ENCODE measurements at regions not wholly inside any gene's neighbourhood (a gene's known extent, or its start where the extent isn't known, plus 50 kb on each side); places are given as distances from the start of the nearest gene placed in this dataset.

DNA sequence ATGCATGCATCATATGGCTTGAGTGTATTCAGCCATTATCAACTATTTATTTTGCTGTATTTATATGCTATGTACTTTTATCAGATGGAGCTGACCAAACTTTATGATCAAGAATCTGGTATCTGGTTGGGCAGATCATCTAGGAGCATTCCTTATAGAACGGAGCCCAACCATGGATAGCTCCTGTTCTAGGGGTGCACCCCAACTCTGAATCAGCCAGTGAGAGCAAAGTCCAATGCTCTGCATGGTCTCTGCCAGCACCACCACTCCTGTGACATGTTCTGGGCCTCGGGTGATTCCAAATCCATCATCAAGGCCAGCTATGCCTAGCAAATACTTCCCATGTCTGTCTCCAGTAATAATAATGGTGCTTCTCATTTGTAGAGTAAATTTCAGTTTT is 517.5 kb downstream of the AGTPBP1 start:
- POLR2A ChIA-PET (ENCODE audit: unreplicated experiment) = no interaction called here
- H3K4me3 ChIP-seq (ENCODE audit: low read length) = no peak overlapping the region

DNA sequence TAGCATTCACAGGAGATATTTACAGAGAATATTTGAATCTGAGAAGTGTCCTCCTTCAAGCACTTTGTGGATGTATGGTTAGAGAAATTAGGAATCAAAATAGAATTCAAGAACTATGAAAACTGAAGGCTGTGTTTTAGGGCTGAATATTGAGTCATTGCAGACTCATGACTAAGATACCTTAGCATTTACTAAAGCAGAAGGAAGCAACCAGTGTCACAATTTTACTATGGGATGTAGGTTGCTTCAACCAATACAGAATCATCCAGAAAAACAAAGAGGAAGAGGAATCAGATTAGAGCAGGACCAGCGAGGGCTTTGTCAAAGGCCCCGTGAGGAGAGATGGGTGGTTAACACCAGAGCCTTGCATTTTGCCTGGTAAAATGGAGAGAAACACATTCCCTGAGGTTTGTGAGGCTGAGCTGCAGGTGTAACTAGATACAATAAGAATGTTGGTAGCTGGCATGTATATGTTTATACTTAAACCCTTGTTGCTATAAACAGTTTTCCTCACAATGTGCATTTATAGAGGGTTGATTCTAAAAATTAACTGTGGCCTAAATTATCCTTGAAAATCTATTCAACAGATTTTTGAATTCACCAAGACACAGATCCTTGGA is 518.1 kb downstream of the AGTPBP1 start:
- Histone ChIP-seq H3F3A (ENCODE audit: low read length, unreplicated experiment) (no peaks in the 10 kb centered on the region), H4K20me1 (ENCODE audit: low read length) (no peaks in the 10 kb centered on the region), H3K4me1 (ENCODE audit: insufficient read depth, low read length) (no peaks in the 10 kb centered on the region), H3K9me3 (ENCODE audit: low read length) (no peaks in the 10 kb centered on the region), H3K9ac (ENCODE audit: low read length) (no peak overlapping the region), H2AFZ (ENCODE audit: low read length) (no peak overlapping the region), H3K27ac (ENCODE audit: low read length) (no peak overlapping the region), H3K4me3 (ENCODE audit: low read length) (no peak overlapping the region), H3K79me2 (ENCODE audit: low read length) (no peaks in the 10 kb centered on the region), H3K9me2 (replicated peaks; ENCODE audit: low read length) (no peaks in the 10 kb centered on the region), H3K4me2 (ENCODE audit: low read length) (no peak overlapping the region), H3K27me3 (ENCODE audit: low read length) (no peaks in the 10 kb centered on the region), H3K36me3 (ENCODE audit: low read depth, low read length) (no peaks in the 10 kb centered on the region)
- no TSS peak for BruUV-seq (replicated peaks)
- CTCF ChIA-PET = no interaction called here
- ATAC-seq (no peak), DNase-seq (no peak)
- POLR2A ChIA-PET (ENCODE audit: unreplicated experiment) = no interaction called here
- TF ChIP-seq EZH2phosphoT487 (IDR thresholded peaks at IDR 0.05; ENCODE audit: borderline replicate concordance, low read length) = no peak
- no peak for TF ChIP-seq EZH2 (IDR thresholded peaks at IDR 0.05; ENCODE audit: low read length, unreplicated experiment)
- TF ChIP-seq, protein P1, sequence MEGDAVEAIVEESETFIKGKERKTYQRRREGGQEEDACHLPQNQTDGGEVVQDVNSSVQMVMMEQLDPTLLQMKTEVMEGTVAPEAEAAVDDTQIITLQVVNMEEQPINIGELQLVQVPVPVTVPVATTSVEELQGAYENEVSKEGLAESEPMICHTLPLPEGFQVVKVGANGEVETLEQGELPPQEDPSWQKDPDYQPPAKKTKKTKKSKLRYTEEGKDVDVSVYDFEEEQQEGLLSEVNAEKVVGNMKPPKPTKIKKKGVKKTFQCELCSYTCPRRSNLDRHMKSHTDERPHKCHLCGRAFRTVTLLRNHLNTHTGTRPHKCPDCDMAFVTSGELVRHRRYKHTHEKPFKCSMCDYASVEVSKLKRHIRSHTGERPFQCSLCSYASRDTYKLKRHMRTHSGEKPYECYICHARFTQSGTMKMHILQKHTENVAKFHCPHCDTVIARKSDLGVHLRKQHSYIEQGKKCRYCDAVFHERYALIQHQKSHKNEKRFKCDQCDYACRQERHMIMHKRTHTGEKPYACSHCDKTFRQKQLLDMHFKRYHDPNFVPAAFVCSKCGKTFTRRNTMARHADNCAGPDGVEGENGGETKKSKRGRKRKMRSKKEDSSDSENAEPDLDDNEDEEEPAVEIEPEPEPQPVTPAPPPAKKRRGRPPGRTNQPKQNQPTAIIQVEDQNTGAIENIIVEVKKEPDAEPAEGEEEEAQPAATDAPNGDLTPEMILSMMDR (conservative IDR thresholded peaks at IDR 0.05; ENCODE audit: low read depth, low read length) = no peak
- intact Hi-C loops (cut with micrococcal nuclease) = no loop called here

More for the DNA sequence above, 517.5 kb downstream of the AGTPBP1 start:
- intact Hi-C loops (cut with micrococcal nuclease) = no loop called here
- no peak for DNase-seq
- Histone ChIP-seq H2AFZ (ENCODE audit: low read length) (no peak overlapping the region), H3K4me1 (ENCODE audit: insufficient read depth, low read length) (no peaks in the 10 kb centered on the region), H3K79me2 (ENCODE audit: low read length) (no peaks in the 10 kb centered on the region), H4K20me1 (ENCODE audit: low read length) (no peaks in the 10 kb centered on the region), H3K36me3 (ENCODE audit: low read depth, low read length) (no peaks in the 10 kb centered on the region), H3K9me2 (replicated peaks; ENCODE audit: low read length) (no peaks in the 10 kb centered on the region), H3K9ac (ENCODE audit: low read length) (no peak overlapping the region), H3K27ac (ENCODE audit: low read length) (no peak overlapping the region), H3K9me3 (ENCODE audit: low read length) (no peaks in the 10 kb centered on the region), H3K27me3 (ENCODE audit: low read length) (no peaks in the 10 kb centered on the region), H3F3A (ENCODE audit: low read length, unreplicated experiment) (no peaks in the 10 kb centered on the region), H3K4me2 (ENCODE audit: low read length) (no peak overlapping the region)
- ATAC-seq = no peak
- TF ChIP-seq, protein P1 (conservative IDR thresholded peaks at IDR 0.05; ENCODE audit: low read depth, low read length) = no peak
- TF ChIP-seq EZH2 (IDR thresholded peaks at IDR 0.05; ENCODE audit: low read length, unreplicated experiment) (no peak), EZH2phosphoT487 (IDR thresholded peaks at IDR 0.05; ENCODE audit: borderline replicate concordance, low read length) (no peak)
- CTCF ChIA-PET = no interaction called here
- BruUV-seq (replicated peaks) = no TSS peak

DNA sequence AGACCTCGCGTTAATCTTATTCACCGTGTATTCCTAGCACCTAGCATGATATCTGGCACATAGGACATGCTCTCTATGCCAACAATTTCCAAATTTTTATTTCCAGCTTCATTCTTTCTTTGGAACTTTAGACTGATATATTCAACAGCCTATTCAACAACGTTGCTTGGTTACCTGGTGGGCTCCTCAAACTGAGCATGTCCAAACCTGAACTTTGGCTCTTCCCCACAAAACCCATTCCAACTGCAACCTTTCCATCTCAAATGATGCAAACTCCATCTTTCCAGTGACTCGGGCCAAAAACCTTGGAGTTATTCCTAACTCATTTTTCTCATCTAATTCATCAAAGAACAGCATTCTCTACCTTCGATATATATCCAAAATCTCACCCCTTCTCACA is 525.2 kb downstream of the AGTPBP1 start:
- H3K27me3 ChIP-seq (ENCODE audit: low read length) = no peaks in the 10 kb centered on the region
- intact Hi-C loops (cut with micrococcal nuclease) = no loop called here
- no peaks in the 10 kb centered on the region for H3K79me2 ChIP-seq (ENCODE audit: low read length)
- H3K4me3 ChIP-seq (ENCODE audit: low read length) = no peak overlapping the region
- no peaks in the 10 kb centered on the region for H3K9me2 ChIP-seq (replicated peaks; ENCODE audit: low read length)
- no peaks in the 10 kb centered on the region for H4K20me1 ChIP-seq (ENCODE audit: low read length)
- no peaks in the 10 kb centered on the region for H3K9me3 ChIP-seq (ENCODE audit: low read length)
- no peak overlapping the region for H3K27ac ChIP-seq (ENCODE audit: low read length)
- no TSS peak for BruUV-seq (replicated peaks)
- no peak for TF ChIP-seq EZH2phosphoT487 (IDR thresholded peaks at IDR 0.05; ENCODE audit: borderline replicate concordance, low read length)
- TF ChIP-seq, protein P1 (conservative IDR thresholded peaks at IDR 0.05; ENCODE audit: low read depth, low read length) = no peak
- TF ChIP-seq EZH2 (IDR thresholded peaks at IDR 0.05; ENCODE audit: low read length, unreplicated experiment) = no peak
- POLR2A ChIA-PET (ENCODE audit: unreplicated experiment) = no interaction called here
- CTCF ChIA-PET = no interaction called here
- no peak overlapping the region for H3K9ac ChIP-seq (ENCODE audit: low read length)
- H3K4me1 ChIP-seq (ENCODE audit: insufficient read depth, low read length) = no peaks in the 10 kb centered on the region
- DNase-seq = no peak
- H3F3A ChIP-seq (ENCODE audit: low read length, unreplicated experiment) = no peaks in the 10 kb centered on the region
- no peak overlapping the region for H3K4me2 ChIP-seq (ENCODE audit: low read length)
- ATAC-seq = no peak
- no peak overlapping the region for H2AFZ ChIP-seq (ENCODE audit: low read length)
- no peaks in the 10 kb centered on the region for H3K36me3 ChIP-seq (ENCODE audit: low read depth, low read length)

Measured in PC-3 (cell line).